ENCODE measurements at regions not wholly inside any gene's neighbourhood (a gene's known extent, or its start where the extent isn't known, plus 50 kb on each side); places are given as distances from the start of the nearest gene placed in this dataset.

DNA sequence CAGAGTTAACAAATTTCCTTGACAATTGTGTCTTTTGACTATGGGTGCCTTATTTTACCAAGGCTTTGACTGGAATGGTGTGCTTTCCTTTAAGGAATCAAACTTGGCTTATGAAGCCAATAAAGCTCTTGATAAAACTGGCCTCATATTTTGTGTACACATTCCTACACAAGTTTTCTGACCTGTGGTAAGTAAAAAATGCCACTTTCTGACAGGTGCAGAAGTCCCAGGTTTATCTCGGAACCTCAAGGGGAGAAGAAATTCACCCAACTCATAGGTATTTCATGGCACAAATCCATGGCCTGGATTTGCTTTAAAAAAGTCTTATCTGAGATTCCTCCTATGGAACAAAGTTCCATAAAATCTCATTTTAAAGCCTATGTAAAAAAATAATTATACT is 880.6 kb upstream of the LRATD1 start:
- no peaks in the 10 kb centered on the region for H3K27me3 ChIP-seq
- no peak overlapping the region for H3K4me3 ChIP-seq
- intact Hi-C loops (cut with DNase I), result no loop called here
- no peaks in the 10 kb centered on the region for H3K4me1 ChIP-seq
- DNase-seq (ENCODE audit: extremely low spot score in 2 of 2), result no peak
- H3K9me3 ChIP-seq, result no peaks in the 10 kb centered on the region
- no peaks in the 10 kb centered on the region for H3K36me3 ChIP-seq
- H3K27ac ChIP-seq, result no peak overlapping the region
- TF ChIP-seq POLR2AphosphoS5 (IDR thresholded peaks at IDR 0.05; ENCODE audit: insufficient read depth in 1 of 2, low read depth in 1 of 2) (no peak), POLR2A (IDR thresholded peaks at IDR 0.05) (no peak)
- TF ChIP-seq, protein P1, sequence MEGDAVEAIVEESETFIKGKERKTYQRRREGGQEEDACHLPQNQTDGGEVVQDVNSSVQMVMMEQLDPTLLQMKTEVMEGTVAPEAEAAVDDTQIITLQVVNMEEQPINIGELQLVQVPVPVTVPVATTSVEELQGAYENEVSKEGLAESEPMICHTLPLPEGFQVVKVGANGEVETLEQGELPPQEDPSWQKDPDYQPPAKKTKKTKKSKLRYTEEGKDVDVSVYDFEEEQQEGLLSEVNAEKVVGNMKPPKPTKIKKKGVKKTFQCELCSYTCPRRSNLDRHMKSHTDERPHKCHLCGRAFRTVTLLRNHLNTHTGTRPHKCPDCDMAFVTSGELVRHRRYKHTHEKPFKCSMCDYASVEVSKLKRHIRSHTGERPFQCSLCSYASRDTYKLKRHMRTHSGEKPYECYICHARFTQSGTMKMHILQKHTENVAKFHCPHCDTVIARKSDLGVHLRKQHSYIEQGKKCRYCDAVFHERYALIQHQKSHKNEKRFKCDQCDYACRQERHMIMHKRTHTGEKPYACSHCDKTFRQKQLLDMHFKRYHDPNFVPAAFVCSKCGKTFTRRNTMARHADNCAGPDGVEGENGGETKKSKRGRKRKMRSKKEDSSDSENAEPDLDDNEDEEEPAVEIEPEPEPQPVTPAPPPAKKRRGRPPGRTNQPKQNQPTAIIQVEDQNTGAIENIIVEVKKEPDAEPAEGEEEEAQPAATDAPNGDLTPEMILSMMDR (IDR thresholded peaks at IDR 0.05), result no peak

- Histone ChIP-seq H3K9me3 (no peaks in the 10 kb centered on the region), H3K36me3 (no peaks in the 10 kb centered on the region), H3K27ac (no peak overlapping the region), H3K4me3 (no peak overlapping the region), H3K4me1 (no peaks in the 10 kb centered on the region), H3K27me3 (no peaks in the 10 kb centered on the region)
- intact Hi-C loops (cut with DNase I), result no loop called here
- no peak for DNase-seq (ENCODE audit: extremely low spot score in 2 of 2)
- TF ChIP-seq, protein P1 (IDR thresholded peaks at IDR 0.05), result no peak
- TF ChIP-seq POLR2AphosphoS5 (IDR thresholded peaks at IDR 0.05; ENCODE audit: insufficient read depth in 1 of 2, low read depth in 1 of 2), result no peak
- TF ChIP-seq POLR2A (IDR thresholded peaks at IDR 0.05), result no peak
Observed at GRCh38 chr2:13758412-13758811, 874.1 kb upstream of the LRATD1 start.

GRCh38 chr2:13768274-13768673 is 864.2 kb upstream of the LRATD1 start:
- Histone ChIP-seq H3K9me3 (no peaks in the 10 kb centered on the region), H3K27ac (no peak overlapping the region), H3K4me1 (no peaks in the 10 kb centered on the region), H3K4me3 (no peak overlapping the region), H3K36me3 (no peaks in the 10 kb centered on the region), H3K27me3 (no peaks in the 10 kb centered on the region)
- DNase-seq (ENCODE audit: extremely low spot score in 2 of 2), result no peak
- intact Hi-C loops (cut with DNase I), result no loop called here
- TF ChIP-seq POLR2A (IDR thresholded peaks at IDR 0.05) (no peak), POLR2AphosphoS5 (IDR thresholded peaks at IDR 0.05; ENCODE audit: insufficient read depth in 1 of 2, low read depth in 1 of 2) (no peak)
- TF ChIP-seq, protein P1 (IDR thresholded peaks at IDR 0.05), result no peak

DNA sequence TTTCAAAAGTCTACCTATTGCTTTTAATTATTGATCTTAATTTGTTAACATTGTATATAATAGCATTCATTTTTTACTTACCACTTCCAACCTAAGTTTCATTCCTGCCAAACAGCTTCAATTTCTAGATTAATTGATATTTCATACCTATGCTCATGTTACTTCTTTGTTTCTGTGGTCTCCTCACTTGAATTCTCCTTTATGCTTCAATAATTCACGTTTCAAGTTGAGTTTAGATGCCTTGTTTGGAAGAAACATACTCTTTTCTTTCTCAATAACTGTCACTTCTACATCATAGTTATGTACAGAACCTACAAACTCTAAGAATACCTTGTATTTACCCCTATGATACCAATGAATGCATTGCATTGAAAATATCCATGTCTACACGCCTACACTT is 862.2 kb upstream of the LRATD1 start:
- Histone ChIP-seq H3K27me3 (no peaks in the 10 kb centered on the region), H3K4me1 (no peaks in the 10 kb centered on the region), H3K27ac (no peak overlapping the region), H3K9me3 (no peaks in the 10 kb centered on the region), H3K4me3 (no peak overlapping the region), H3K36me3 (no peaks in the 10 kb centered on the region)
- TF ChIP-seq POLR2AphosphoS5 (IDR thresholded peaks at IDR 0.05; ENCODE audit: insufficient read depth in 1 of 2, low read depth in 1 of 2), result no peak
- TF ChIP-seq POLR2A (IDR thresholded peaks at IDR 0.05), result no peak
- TF ChIP-seq, protein P1 (IDR thresholded peaks at IDR 0.05), result no peak
- intact Hi-C loops (cut with DNase I), result no loop called here
- no peak for DNase-seq (ENCODE audit: extremely low spot score in 2 of 2)

DNA sequence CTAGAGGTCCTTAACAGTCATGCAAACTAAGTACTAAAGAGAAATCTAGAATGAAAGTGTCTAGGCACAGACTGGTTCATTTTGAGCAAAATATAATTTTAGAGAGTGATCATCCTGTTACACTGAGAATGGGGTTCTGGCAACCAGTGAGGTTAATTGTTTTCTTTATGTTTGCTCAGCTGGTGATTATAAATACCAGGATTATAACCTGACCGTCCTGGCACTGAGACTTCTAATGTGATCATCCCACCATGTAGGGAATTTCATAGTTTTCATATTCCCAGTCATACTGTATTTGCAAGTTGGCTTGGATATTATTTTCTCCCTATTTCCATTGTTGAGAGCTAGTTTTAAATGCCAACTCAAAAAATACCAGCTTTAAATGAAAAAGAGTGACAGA is 852.5 kb upstream of the LRATD1 start:
- Histone ChIP-seq H3K36me3 (no peaks in the 10 kb centered on the region), H3K4me3 (no peak overlapping the region), H3K4me1 (no peaks in the 10 kb centered on the region), H3K9me3 (no peaks in the 10 kb centered on the region), H3K27ac (no peak overlapping the region), H3K27me3 (no peaks in the 10 kb centered on the region)
- intact Hi-C loops (cut with DNase I), result no loop called here
- no peak for DNase-seq (ENCODE audit: extremely low spot score in 2 of 2)
- TF ChIP-seq POLR2A (IDR thresholded peaks at IDR 0.05), result no peak
- TF ChIP-seq POLR2AphosphoS5 (IDR thresholded peaks at IDR 0.05; ENCODE audit: insufficient read depth in 1 of 2, low read depth in 1 of 2), result no peak
- TF ChIP-seq, protein P1 (IDR thresholded peaks at IDR 0.05), result no peak

All from vagina (tissue), 2 donors.